Peyer's patch (tissue), 4 donors: ENCODE measurements at regions not wholly inside any gene's neighbourhood (a gene's known extent, or its start where the extent isn't known, plus 50 kb on each side); places are given as distances from the start of the nearest gene placed in this dataset.

Source experiments
- DNase-seq, 3 donors: peaks; one replicate each; pipeline ENCODE4 v3.0.0-alpha.2; 2017 to 2019
- H3K27ac ChIP-seq, 4 donors: fragments of 200-600 bp; sonication (generic); one replicate each; pipeline ENCODE4 v1.5.1; 2016 to 2019
- H3K27me3 ChIP-seq, 2 donors: fragments of 200-600 bp; sonication (generic); one replicate each; pipeline ENCODE4 v1.5.1; 2019
- H3K36me3 ChIP-seq, 3 donors: fragments of 200-600 bp; sonication (generic); one replicate each; pipeline ENCODE4 v1.5.1; 2016 to 2019
- H3K4me1 ChIP-seq, 4 donors: fragments of 200-600 bp; sonication (generic); one replicate each; pipeline ENCODE4 v1.5.1; 2016 to 2019
- H3K4me3 ChIP-seq, 4 donors: fragments of 200-600 bp; sonication (generic); 1 replicate in 3 of 4; 2 replicates in 1 of 4; pipeline ENCODE4 v1.5.1; 2016 to 2019; ENCODE audit warnings: mild to moderate bottlenecking in 1 of 4
- H3K9me3 ChIP-seq, 4 donors: fragments of 200-600 bp; sonication (generic); one replicate each; pipeline ENCODE4 v1.5.1; 2016 to 2019; ENCODE audit warnings: mild to moderate bottlenecking in 1 of 4
- CTCF ChIP-seq, 6 experiments: fragments of 450-650 bp in 4 of 6; fragments of 200-600 bp in 2 of 6; sonication (generic) in 1 of 6; IDR thresholded peaks; one replicate each; pipeline ENCODE4 v1.5.1; 2017 to 2019; ENCODE audit warnings: antibody characterized with exemption in 6 of 6, mild to moderate bottlenecking in 3 of 6, moderate library complexity in 1 of 6
- POLR2A ChIP-seq, 2 donors: fragments of 450-650 bp; IDR thresholded peaks; one replicate each; pipeline ENCODE4 v1.5.1; 2017; ENCODE audit warnings: antibody characterized with exemption in 2 of 2, mild to moderate bottlenecking in 2 of 2, moderate library complexity in 2 of 2

GRCh38 chr20:51148941-51149340 lies 126.0 kb upstream of the KCNG1 start:
- Histone ChIP-seq H3K36me3 (no peaks in the 10 kb centered on the region), H3K27me3 (no peaks in the 10 kb centered on the region), H3K27ac (no peak overlapping the region), H3K4me3 (no peak overlapping the region), H3K4me1 (no peaks in the 10 kb centered on the region), H3K9me3 (no peaks in the 10 kb centered on the region)
- no peak for DNase-seq
- no peak for TF ChIP-seq CTCF (IDR thresholded peaks at IDR 0.05)
- no peak for TF ChIP-seq POLR2A (IDR thresholded peaks at IDR 0.05)

GRCh38 chr20:51144476-51144875 lies 121.6 kb upstream of the KCNG1 start:
- no peak for DNase-seq
- H3K4me3 ChIP-seq, result no peak overlapping the region

GRCh38 chr20:51143652-51144051 lies 120.7 kb upstream of the KCNG1 start:
- no peaks in the 10 kb centered on the region for H3K9me3 ChIP-seq
- no peak overlapping the region for H3K27ac ChIP-seq
- H3K4me3 ChIP-seq, result no peak overlapping the region
- H3K4me1 ChIP-seq, result no peaks in the 10 kb centered on the region
- H3K27me3 ChIP-seq, result no peaks in the 10 kb centered on the region
- no peaks in the 10 kb centered on the region for H3K36me3 ChIP-seq
- TF ChIP-seq CTCF (IDR thresholded peaks at IDR 0.05) (no peak), POLR2A (IDR thresholded peaks at IDR 0.05) (no peak)
- DNase-seq, result no peak

More at GRCh38 chr20:51144476-51144875, 121.6 kb upstream of the KCNG1 start:
- H3K27ac ChIP-seq, result no peak overlapping the region
- H3K27me3 ChIP-seq, result no peaks in the 10 kb centered on the region
- no peaks in the 10 kb centered on the region for H3K9me3 ChIP-seq
- no peaks in the 10 kb centered on the region for H3K36me3 ChIP-seq
- TF ChIP-seq CTCF (IDR thresholded peaks at IDR 0.05) (no peak), POLR2A (IDR thresholded peaks at IDR 0.05) (no peak)
- no peaks in the 10 kb centered on the region for H3K4me1 ChIP-seq

- Histone ChIP-seq H3K9me3 (no peaks in the 10 kb centered on the region), H3K4me1 (no peaks in the 10 kb centered on the region), H3K4me3 (no peak overlapping the region), H3K36me3 (no peaks in the 10 kb centered on the region), H3K27ac (no peak overlapping the region), H3K27me3 (no peaks in the 10 kb centered on the region)
- peak in 1 of 3 donors; percentile 5 for DNase-seq
- no peak for TF ChIP-seq POLR2A (IDR thresholded peaks at IDR 0.05)
Measured at GRCh38 chr20:51142448-51142847, 119.5 kb upstream of the KCNG1 start.

GRCh38 chr20:51140671-51141070 lies 117.8 kb upstream of the KCNG1 start:
- Histone ChIP-seq H3K27me3 (no peaks in the 10 kb centered on the region), H3K27ac (no peak overlapping the region), H3K4me1 (peaks cover 0 to 1% (median 0%) of the 10 kb centered on the region in 4 donors), H3K9me3 (no peaks in the 10 kb centered on the region), H3K4me3 (no peak overlapping the region), H3K36me3 (no peaks in the 10 kb centered on the region)
- no peak for TF ChIP-seq POLR2A (IDR thresholded peaks at IDR 0.05)
- TF ChIP-seq CTCF (IDR thresholded peaks at IDR 0.05), result no peak
- DNase-seq, result peak in 1 of 3 donors; percentile 11

- no peak for DNase-seq
- TF ChIP-seq CTCF (IDR thresholded peaks at IDR 0.05) (no peak), POLR2A (IDR thresholded peaks at IDR 0.05) (no peak)
- H3K4me3 ChIP-seq, result no peak overlapping the region
- H3K9me3 ChIP-seq, result no peaks in the 10 kb centered on the region
- peaks cover 0 to 9% (median 3%) of the 10 kb centered on the region in 4 donors for H3K4me1 ChIP-seq
- no peaks in the 10 kb centered on the region for H3K36me3 ChIP-seq
- no peaks in the 10 kb centered on the region for H3K27me3 ChIP-seq
- H3K27ac ChIP-seq, result no peak overlapping the region
Measured at GRCh38 chr20:51139891-51140290, 117.0 kb upstream of the KCNG1 start.
